Endothelial cell (in vitro differentiated cells): ENCODE measurements at regions not wholly inside any gene's neighbourhood (a gene's known extent, or its start where the extent isn't known, plus 50 kb on each side); places are given as distances from the start of the nearest gene placed in this dataset.

Source experiments
- DNase-seq: peaks from one replicate; pipeline ENCODE4 v3.0.0; 2021; ENCODE audit warnings: low spot score
- H3K27ac Mint-ChIP-seq: one replicate; pipeline ENCODE4 v1.8.0; 2021; ENCODE audit warnings: mixed read lengths, inconsistent platforms; ENCODE audit not compliant: unreplicated experiment
- H3K27me3 Mint-ChIP-seq: one replicate; pipeline ENCODE4 v1.8.0; 2021; ENCODE audit warnings: mild to moderate bottlenecking, moderate library complexity, mixed read lengths, inconsistent platforms; ENCODE audit not compliant: unreplicated experiment
- H3K36me3 Mint-ChIP-seq: one replicate; pipeline ENCODE4 v1.8.0; 2021; ENCODE audit warnings: mild to moderate bottlenecking, low read depth, mixed read lengths, inconsistent platforms; ENCODE audit not compliant: unreplicated experiment
- H3K4me1 Mint-ChIP-seq: one replicate; pipeline ENCODE4 v1.8.0; 2021; ENCODE audit warnings: mild to moderate bottlenecking, mixed read lengths, inconsistent platforms; ENCODE audit not compliant: unreplicated experiment
- H3K4me3 Mint-ChIP-seq: one replicate; pipeline ENCODE4 v1.8.0; 2021; ENCODE audit warnings: mild to moderate bottlenecking, mixed read lengths, inconsistent platforms; ENCODE audit not compliant: unreplicated experiment
- H3K9me3 Mint-ChIP-seq: one replicate; pipeline ENCODE4 v1.8.0; 2021; ENCODE audit warnings: mixed read lengths, inconsistent platforms; ENCODE audit not compliant: unreplicated experiment
- CTCF ChIP-seq: fragments of 200-600 bp; sonication (generic); IDR thresholded peaks from one replicate; pipeline ENCODE4 v1.5.0; 2021; ENCODE audit warnings: antibody characterized with exemption; ENCODE audit not compliant: unreplicated experiment

- DNase-seq = no peak
- Mint-ChIP-seq H3K27me3 (no peaks in the 10 kb centered on the region), H3K27ac (no peak overlapping the region), H3K9me3 (no peaks in the 10 kb centered on the region), H3K4me3 (no peak overlapping the region), H3K4me1 (no peaks in the 10 kb centered on the region), H3K36me3 (no peaks in the 10 kb centered on the region)
- TF ChIP-seq CTCF = no peak
Measured at GRCh38 chr2:52931660-52932059, 835.9 kb upstream of the CHAC2 start.

DNA sequence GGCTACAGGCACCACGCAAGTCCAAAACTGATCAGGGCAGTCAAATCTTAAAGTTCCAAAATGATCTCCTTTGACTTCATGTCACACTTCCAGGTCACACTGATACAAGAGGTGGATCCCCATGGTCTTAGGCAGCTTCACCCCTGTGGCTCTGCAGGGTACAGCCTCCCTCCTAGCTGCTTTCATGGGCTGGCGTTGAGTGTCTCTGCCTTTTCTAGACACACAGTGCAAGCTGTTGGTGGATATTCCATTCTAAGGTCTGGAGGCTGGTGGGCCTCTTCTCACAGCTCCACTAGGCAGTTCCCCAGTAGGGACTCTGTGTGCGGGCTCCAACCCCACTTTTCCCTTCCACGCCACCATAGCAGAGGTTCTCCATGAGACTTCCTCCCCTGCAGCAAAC lies 838.2 kb upstream of the CHAC2 start:
- no peaks in the 10 kb centered on the region for H3K36me3 Mint-ChIP-seq
- no peaks in the 10 kb centered on the region for H3K27me3 Mint-ChIP-seq
- H3K27ac Mint-ChIP-seq = no peak overlapping the region
- H3K9me3 Mint-ChIP-seq = no peaks in the 10 kb centered on the region
- no peaks in the 10 kb centered on the region for H3K4me1 Mint-ChIP-seq
- no peak overlapping the region for H3K4me3 Mint-ChIP-seq
- TF ChIP-seq CTCF = no peak
- DNase-seq = no peak

GRCh38 chr2:52919673-52920072 lies 847.9 kb upstream of the CHAC2 start:
- Mint-ChIP-seq H3K27me3 (no peaks in the 10 kb centered on the region), H3K4me3 (no peak overlapping the region), H3K4me1 (peaks cover 8% of the 10 kb centered on the region), H3K27ac (no peak overlapping the region), H3K9me3 (no peaks in the 10 kb centered on the region), H3K36me3 (no peaks in the 10 kb centered on the region)
- no peak for DNase-seq
- no peak for TF ChIP-seq CTCF

GRCh38 chr2:52918551-52918950 lies 849.1 kb upstream of the CHAC2 start:
- Mint-ChIP-seq H3K4me3 (no peak overlapping the region), H3K9me3 (no peaks in the 10 kb centered on the region), H3K4me1 (peaks cover 8% of the 10 kb centered on the region), H3K27me3 (no peaks in the 10 kb centered on the region), H3K36me3 (no peaks in the 10 kb centered on the region), H3K27ac (no peak overlapping the region)
- DNase-seq = no peak
- TF ChIP-seq CTCF = no peak

GRCh38 chr2:52916981-52917380 lies 850.6 kb upstream of the CHAC2 start:
- no peak for DNase-seq

More at GRCh38 chr2:52916981-52917380, 850.6 kb upstream of the CHAC2 start:
- peaks cover 8% of the 10 kb centered on the region for H3K4me1 Mint-ChIP-seq
- H3K27ac Mint-ChIP-seq = no peak overlapping the region
- H3K36me3 Mint-ChIP-seq = no peaks in the 10 kb centered on the region
- no peak overlapping the region for H3K4me3 Mint-ChIP-seq
- TF ChIP-seq CTCF = no peak
- no peaks in the 10 kb centered on the region for H3K27me3 Mint-ChIP-seq
- H3K9me3 Mint-ChIP-seq = no peaks in the 10 kb centered on the region
